Thymus (tissue), 11 donors: ENCODE measurements at regions not wholly inside any gene's neighbourhood (a gene's known extent, or its start where the extent isn't known, plus 50 kb on each side); places are given as distances from the start of the nearest gene placed in this dataset.
"Not testable (repeated sequence)": the region's sequence is repeated elsewhere in the genome, so short reads cannot be mapped to it uniquely, and the experiment has no call there.

Experiments used
- DNase-seq, 9 donors: peaks; one replicate each; pipeline ENCODE4 v3.0.0-alpha.2; 2013; ENCODE audit warnings: low spot score in 9 of 9, low read depth in 6 of 9, missing footprints in 1 of 9
- H3K27ac ChIP-seq, 2 donors: one replicate each; pipeline ENCODE4 v1.5.1; 2013; ENCODE audit warnings: control low read depth in 1 of 2, low read depth in 1 of 2, low read length in 1 of 2, mild to moderate bottlenecking in 1 of 2, moderate library complexity in 1 of 2
- H3K27me3 ChIP-seq, 2 donors: one replicate each; pipeline ENCODE4 v1.5.1; 2013; ENCODE audit warnings: low read length in 1 of 2; ENCODE audit not compliant: control insufficient read depth in 2 of 2, insufficient read depth in 1 of 2
- H3K36me3 ChIP-seq, 2 donors: one replicate each; pipeline ENCODE4 v1.5.1; 2013; ENCODE audit warnings: low read length in 1 of 2, mild to moderate bottlenecking in 1 of 2, moderate library complexity in 1 of 2; ENCODE audit not compliant: control insufficient read depth in 2 of 2, insufficient read depth in 2 of 2
- H3K4me1 ChIP-seq, 2 donors: one replicate each; pipeline ENCODE4 v1.5.1; 2013; ENCODE audit warnings: low read length in 2 of 2; ENCODE audit not compliant: control insufficient read depth in 2 of 2, insufficient read depth in 2 of 2
- H3K4me3 ChIP-seq, 2 donors: one replicate each; pipeline ENCODE4 v1.5.1; 2013; ENCODE audit warnings: low read length in 2 of 2, control low read depth in 1 of 2, mild to moderate bottlenecking in 1 of 2
- H3K9me3 ChIP-seq, 2 donors: one replicate each; pipeline ENCODE4 v1.5.1; 2013; ENCODE audit warnings: low read length in 1 of 2, mild to moderate bottlenecking in 1 of 2; ENCODE audit not compliant: control insufficient read depth in 2 of 2, insufficient read depth in 1 of 2
- WGBS: extraction: QIAGEN DNeasy Blood & Tissue Kit; methylation state at CpG from one replicate; pipeline ENCODE4 v1.1.7; 2013; 5-methylcytosine and 5-hydroxymethylcytosine counted together
- donor health status: healthy.

GRCh38 chr4:189845145-189845846 lies 95.4 kb upstream of the FRG1 start:
- H3K4me1 ChIP-seq, result no peaks in the 10 kb centered on the region
- no peak for DNase-seq
- H3K9me3 ChIP-seq, result peaks cover 2 to 18% of the 10 kb centered on the region in 2 donors
- no peak overlapping the region for H3K4me3 ChIP-seq
- H3K36me3 ChIP-seq, result no peaks in the 10 kb centered on the region
- 91% methylated on average over 2 of the region's 2 CpGs for WGBS
- H3K27me3 ChIP-seq, result no peaks in the 10 kb centered on the region
- no peak overlapping the region for H3K27ac ChIP-seq

DNA sequence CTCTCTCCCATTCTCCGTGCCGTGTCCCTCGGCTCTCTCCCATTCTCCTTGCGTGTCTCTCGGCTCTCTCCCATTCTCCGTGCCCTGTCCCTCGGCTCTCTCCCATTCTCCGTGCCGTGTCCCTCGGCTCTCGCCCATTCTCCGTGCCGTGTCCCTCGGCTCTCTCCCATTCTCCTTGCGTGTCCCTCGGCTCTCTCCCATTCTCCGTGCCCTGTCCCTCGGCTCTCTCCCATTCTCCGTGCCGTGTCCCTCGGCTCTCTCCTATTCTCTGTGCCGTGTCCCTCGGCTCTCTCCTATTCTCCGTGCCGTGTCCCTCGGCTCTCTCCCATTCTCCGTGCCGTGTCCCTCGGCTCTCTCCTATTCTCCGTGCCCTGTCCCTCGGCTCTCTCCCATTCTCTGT lies 94.6 kb upstream of the FRG1 start:
- peaks cover 2 to 18% of the 10 kb centered on the region in 2 donors for H3K9me3 ChIP-seq
- H3K27ac ChIP-seq, H3K4me3 ChIP-seq, DNase-seq, H3K36me3 ChIP-seq, H3K27me3 ChIP-seq, H3K4me1 ChIP-seq: not testable (repeated sequence)
- 91% methylated on average over 25 of the region's 31 CpGs for WGBS

- WGBS, result 92% methylated on average over 26 of the region's 27 CpGs
- not testable (repeated sequence) for H3K27me3 ChIP-seq
Observed at GRCh38 chr4:189846608-189847007, 94.1 kb upstream of the FRG1 start.

DNA sequence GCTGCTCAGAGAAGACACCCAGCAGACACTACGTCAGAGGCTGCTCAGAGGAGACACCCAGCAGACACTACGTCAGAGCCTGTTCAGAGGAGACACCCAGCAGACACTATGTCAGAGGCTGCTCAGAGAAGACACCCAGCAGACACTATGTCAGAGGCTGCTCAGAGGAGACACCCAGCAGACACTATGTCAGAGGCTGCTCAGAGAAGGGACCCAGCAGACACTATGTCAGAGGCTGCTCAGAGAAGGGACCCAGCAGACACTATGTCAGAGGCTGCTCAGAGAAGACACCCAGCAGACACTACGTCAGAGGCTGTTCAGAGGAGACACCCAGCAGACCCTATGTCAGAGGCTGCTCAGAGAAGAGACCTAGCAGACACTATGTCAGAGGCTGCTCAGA lies 92.0 kb upstream of the FRG1 start:
- not testable (repeated sequence) for DNase-seq, H3K36me3 ChIP-seq, H3K27ac ChIP-seq, H3K27me3 ChIP-seq, H3K4me3 ChIP-seq, H3K4me1 ChIP-seq
- 52% methylated on average over 3 of the region's 3 CpGs for WGBS
- H3K9me3 ChIP-seq, result peaks cover 2 to 18% of the 10 kb centered on the region in 2 donors

More at GRCh38 chr4:189846608-189847007, 94.1 kb upstream of the FRG1 start:
- H3K36me3 ChIP-seq, H3K27ac ChIP-seq, H3K4me3 ChIP-seq, H3K4me1 ChIP-seq, DNase-seq: not testable (repeated sequence)
- H3K9me3 ChIP-seq, result peaks cover 2 to 18% of the 10 kb centered on the region in 2 donors

- Histone ChIP-seq H3K27ac (no peak overlapping the region), H3K27me3 (no peaks in the 10 kb centered on the region), H3K36me3 (no peaks in the 10 kb centered on the region), H3K9me3 (peaks cover 2 to 18% of the 10 kb centered on the region in 2 donors), H3K4me1 (no peaks in the 10 kb centered on the region), H3K4me3 (no peak overlapping the region)
- DNase-seq, result no peak
- WGBS, result 92% methylated on average over 3 of the region's 3 CpGs
Observed at GRCh38 chr4:189850239-189850856, 90.3 kb upstream of the FRG1 start.

- no peak for DNase-seq
- Histone ChIP-seq H3K4me3 (no peak overlapping the region), H3K4me1 (no peaks in the 10 kb centered on the region), H3K27me3 (no peaks in the 10 kb centered on the region), H3K9me3 (no peaks in the 10 kb centered on the region), H3K27ac (no peak overlapping the region), H3K36me3 (no peaks in the 10 kb centered on the region)
- 92% methylated on average over 4 of the region's 4 CpGs for WGBS
Observed at GRCh38 chr4:189858435-189858834, 82.2 kb upstream of the FRG1 start.

DNA sequence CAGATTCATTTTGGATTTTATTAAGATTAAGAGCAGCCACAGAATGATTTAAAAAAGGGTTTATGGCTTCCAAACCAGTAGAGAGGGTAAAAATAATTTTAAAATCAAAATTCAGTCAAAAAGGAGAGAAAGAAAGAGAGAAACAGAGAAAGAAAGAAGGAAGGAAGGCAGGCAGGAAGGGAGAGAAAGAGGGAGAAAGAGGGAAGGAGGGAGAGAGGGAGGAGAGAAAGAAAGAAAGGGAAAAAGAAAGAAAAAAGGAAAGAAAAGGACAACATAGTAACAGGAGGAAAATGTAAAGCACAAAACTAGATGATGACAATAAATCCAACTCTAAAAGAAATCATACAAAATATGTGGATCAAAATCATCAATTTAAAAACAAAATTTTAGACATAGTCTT lies 79.6 kb upstream of the FRG1 start:
- Histone ChIP-seq H3K36me3 (no peaks in the 10 kb centered on the region), H3K9me3 (no peaks in the 10 kb centered on the region), H3K4me3 (no peak overlapping the region), H3K4me1 (no peaks in the 10 kb centered on the region), H3K27me3 (no peaks in the 10 kb centered on the region), H3K27ac (no peak overlapping the region)
- no peak for DNase-seq

DNA sequence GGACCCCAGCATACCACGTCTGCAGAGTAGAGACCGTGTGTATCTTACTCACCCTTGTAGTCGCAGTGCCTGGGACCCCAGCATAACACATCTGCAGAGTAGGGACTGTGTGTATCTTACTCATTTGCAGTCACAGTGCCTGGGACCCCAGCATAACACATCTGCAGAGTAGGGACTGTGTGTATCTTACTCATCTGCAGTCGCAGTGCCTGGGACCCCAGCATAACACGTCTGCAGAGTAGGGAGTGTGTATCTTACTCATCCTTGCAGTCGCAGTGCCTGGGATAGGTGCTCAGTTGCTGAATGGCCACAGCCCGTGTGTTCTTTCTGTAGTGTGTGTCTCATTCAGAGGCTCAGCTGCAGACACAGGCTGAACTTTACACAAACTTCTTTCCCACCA lies 71.4 kb upstream of the FRG1 start:
- Histone ChIP-seq H3K4me3 (no peak overlapping the region), H3K36me3 (no peaks in the 10 kb centered on the region), H3K9me3 (no peaks in the 10 kb centered on the region), H3K4me1 (peaks cover 0 to 2% of the 10 kb centered on the region in 2 donors), H3K27me3 (no peaks in the 10 kb centered on the region), H3K27ac (no peak overlapping the region)
- 87% methylated on average over 7 of the region's 7 CpGs for WGBS
- no peak for DNase-seq

DNA sequence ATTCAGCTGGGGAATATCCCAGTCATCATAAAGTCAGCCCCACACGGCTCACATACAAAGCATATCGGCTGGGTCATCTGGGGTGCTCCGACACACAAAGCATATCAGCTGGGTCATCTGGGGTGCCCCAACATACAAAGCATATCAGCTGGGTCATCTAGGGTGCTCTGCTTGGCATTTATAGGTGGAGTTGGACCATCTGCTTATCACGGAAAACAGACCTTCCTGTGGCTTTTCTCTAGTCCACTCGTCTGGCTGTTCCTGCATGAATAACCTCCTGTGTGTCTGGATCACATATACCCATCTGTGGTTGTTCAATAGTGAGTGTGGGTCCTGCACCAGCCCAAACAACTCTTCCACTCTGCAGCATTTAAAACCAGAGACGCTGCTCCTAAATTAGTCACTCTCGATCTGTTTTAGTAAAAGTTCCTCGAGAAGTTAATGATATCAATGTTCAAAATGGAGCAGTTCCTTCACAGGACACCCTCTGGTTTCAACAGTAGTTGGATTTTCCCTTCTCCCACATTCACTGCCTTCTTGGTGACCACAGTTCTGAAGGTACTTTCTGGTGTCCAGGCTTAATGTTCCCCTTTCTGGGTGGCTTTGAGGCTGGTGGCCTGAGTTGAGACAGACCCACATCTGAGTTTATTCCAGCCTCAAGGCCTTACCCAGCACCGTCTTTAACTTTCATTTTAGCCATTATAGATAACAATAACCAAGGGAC lies 70.0 kb upstream of the FRG1 start:
- Histone ChIP-seq H3K27me3 (no peaks in the 10 kb centered on the region), H3K4me3 (no peak overlapping the region), H3K4me1 (peaks cover 0 to 2% of the 10 kb centered on the region in 2 donors), H3K36me3 (no peaks in the 10 kb centered on the region), H3K9me3 (no peaks in the 10 kb centered on the region), H3K27ac (no peak overlapping the region)
- no peak for DNase-seq
- 80% methylated on average over 9 of the region's 9 CpGs for WGBS
